Smooth muscle cell (in vitro differentiated cells): ENCODE measurements at regions not wholly inside any gene's neighbourhood (a gene's known extent, or its start where the extent isn't known, plus 50 kb on each side); places are given as distances from the start of the nearest gene placed in this dataset.

Source experiments
- DNase-seq: peaks from one replicate; lab custom pipeline; 2025; ENCODE audit not compliant: unreplicated experiment; lab: John Stamatoyannopoulos, UW
- H2AFZ ChIP-seq: fragments of 200-600 bp; sonication (generic); 2 replicates; pipeline ENCODE4 v1.6.0; 2016; ENCODE audit warnings: antibody characterized with exemption, low read depth, mild to moderate bottlenecking
- H3F3A ChIP-seq: fragments of 200-600 bp; sonication (generic); 2 replicates; pipeline ENCODE4 v1.6.0; 2017; ENCODE audit warnings: antibody characterized with exemption, low read depth
- H3K27ac ChIP-seq: fragments of 200-600 bp; sonication (generic); 2 replicates; pipeline ENCODE4 v1.5.1; 2016; ENCODE audit warnings: low read depth, mild to moderate bottlenecking
- H3K27me3 ChIP-seq: fragments of 200-600 bp; sonication (generic); 2 replicates; pipeline ENCODE4 v1.6.1; 2016; ENCODE audit warnings: low read depth, mild to moderate bottlenecking
- H3K36me3 ChIP-seq: fragments of 200-600 bp; sonication (generic); 2 replicates; pipeline ENCODE4 v1.5.1; 2016; ENCODE audit warnings: low read depth
- H3K4me1 ChIP-seq: fragments of 200-600 bp; sonication (generic); 2 replicates; pipeline ENCODE4 v1.5.1; 2016; ENCODE audit warnings: low read depth
- H3K4me2 ChIP-seq: fragments of 200-600 bp; sonication (generic); 2 replicates; pipeline ENCODE4 v1.6.0; 2016; ENCODE audit warnings: mild to moderate bottlenecking
- H3K4me3 ChIP-seq: fragments of 200-600 bp; sonication (generic); 2 replicates; pipeline ENCODE4 v1.5.1; 2016; ENCODE audit warnings: mild to moderate bottlenecking
- H3K79me2 ChIP-seq: fragments of 200-600 bp; sonication (generic); 2 replicates; pipeline ENCODE4 v1.6.0; 2016; ENCODE audit warnings: low read depth, mild to moderate bottlenecking
- H3K9ac ChIP-seq: fragments of 200-600 bp; sonication (generic); 2 replicates; pipeline ENCODE4 v1.6.0; 2016; ENCODE audit warnings: low read depth
- H3K9me3 ChIP-seq: fragments of 200-600 bp; sonication (generic); replicated peaks from 2 replicates; pipeline ENCODE4 v1.5.1; 2016; ENCODE audit warnings: low read depth
- H4K20me1 ChIP-seq: fragments of 200-600 bp; sonication (generic); 2 replicates; pipeline ENCODE4 v1.6.0; 2016; ENCODE audit warnings: low read depth
- CTCF ChIP-seq: fragments of 200-600 bp; sonication (generic); IDR thresholded peaks from 2 replicates; pipeline ENCODE4 v1.5.1; 2017; ENCODE audit warnings: borderline replicate concordance, mild to moderate bottlenecking, antibody characterized with exemption; ENCODE audit not compliant: insufficient read depth, poor library complexity, severe bottlenecking
- WGBS: methylation state at CpG from one replicate; pipeline ENCODE4 v1.1.7; 2016; ENCODE audit warnings: low lambda C conversion rate; 5-methylcytosine and 5-hydroxymethylcytosine counted together

GRCh38 chr4:96630839-96631238, 790.9 kb downstream of the PDHA2 start:
- H3K79me2 ChIP-seq = no peaks in the 10 kb centered on the region
- H3K4me2 ChIP-seq = no peak overlapping the region
- H3K9me3 ChIP-seq = no peaks in the 10 kb centered on the region
- no peak overlapping the region for H2AFZ ChIP-seq
- no peaks in the 10 kb centered on the region for H3K4me1 ChIP-seq
- no peaks in the 10 kb centered on the region for H3K36me3 ChIP-seq
- H4K20me1 ChIP-seq = no peaks in the 10 kb centered on the region
- no peak overlapping the region for H3K27ac ChIP-seq
- H3K9ac ChIP-seq = no peak overlapping the region
- no peaks in the 10 kb centered on the region for H3K27me3 ChIP-seq
- H3K4me3 ChIP-seq = no peak overlapping the region
- DNase-seq = no peak
- no peak for TF ChIP-seq CTCF
- no peaks in the 10 kb centered on the region for H3F3A ChIP-seq
- 95% methylated on average over 2 of the region's 2 CpGs for WGBS

- Histone ChIP-seq H4K20me1 (no peaks in the 10 kb centered on the region), H3K79me2 (no peaks in the 10 kb centered on the region)
- DNase-seq = no peak
These were observed 798.1 kb downstream of the PDHA2 start for GRCh38 chr4:96637971-96638412.

GRCh38 chr4:96639932-96640331, 800.0 kb downstream of the PDHA2 start:
- no peaks in the 10 kb centered on the region for H3K9me3 ChIP-seq

More at GRCh38 chr4:96637971-96638412, 798.1 kb downstream of the PDHA2 start:
- Histone ChIP-seq H3K27me3 (peaks cover 3% of the 10 kb centered on the region), H3K4me3 (no peak overlapping the region), H3F3A (no peaks in the 10 kb centered on the region), H3K9me3 (no peaks in the 10 kb centered on the region), H3K9ac (no peak overlapping the region), H2AFZ (no peak overlapping the region), H3K27ac (no peak overlapping the region), H3K36me3 (no peaks in the 10 kb centered on the region), H3K4me2 (no peak overlapping the region), H3K4me1 (no peaks in the 10 kb centered on the region)
- no peak for TF ChIP-seq CTCF
- 21% methylated on average over 1 of the region's 1 CpG for WGBS

More at GRCh38 chr4:96639932-96640331, 800.0 kb downstream of the PDHA2 start:
- Histone ChIP-seq H4K20me1 (no peaks in the 10 kb centered on the region), H3F3A (no peaks in the 10 kb centered on the region), H3K27ac (no peak overlapping the region), H3K4me3 (no peak overlapping the region), H3K36me3 (no peaks in the 10 kb centered on the region), H3K79me2 (no peaks in the 10 kb centered on the region), H3K4me2 (no peak overlapping the region), H3K27me3 (peaks cover 3% of the 10 kb centered on the region), H2AFZ (no peak overlapping the region), H3K4me1 (no peaks in the 10 kb centered on the region), H3K9ac (no peak overlapping the region)
- TF ChIP-seq CTCF = no peak
- no peak for DNase-seq
